Mucosa of stomach (tissue), 1 donor: ENCODE measurements at regions not wholly inside any gene's neighbourhood (a gene's known extent, or its start where the extent isn't known, plus 50 kb on each side); places are given as distances from the start of the nearest gene placed in this dataset.

Experiments used
- H3K27me3 ChIP-seq: one replicate; pipeline ENCODE4 v1.7.0; 2013; ENCODE audit warnings: mild to moderate bottlenecking, low read length; ENCODE audit not compliant: control insufficient read depth, insufficient read depth
- H3K36me3 ChIP-seq: one replicate; pipeline ENCODE4 v1.7.0; 2013; ENCODE audit warnings: low read length; ENCODE audit not compliant: control insufficient read depth, insufficient read depth
- H3K4me1 ChIP-seq: one replicate; pipeline ENCODE4 v1.7.0; 2013; ENCODE audit warnings: mild to moderate bottlenecking, low read length; ENCODE audit not compliant: control insufficient read depth, insufficient read depth
- H3K4me3 ChIP-seq: one replicate; pipeline ENCODE4 v1.7.0; 2013; ENCODE audit warnings: low read length
- H3K9ac ChIP-seq: one replicate; pipeline ENCODE4 v1.7.0; 2013; ENCODE audit warnings: mild to moderate bottlenecking, low read length, moderate library complexity
- H3K9me3 ChIP-seq: one replicate; pipeline ENCODE4 v1.7.0; 2013; ENCODE audit warnings: mild to moderate bottlenecking, low read length, moderate library complexity; ENCODE audit not compliant: control insufficient read depth
- donor health status: Pancreatic carcinoma.

GRCh38 chr2:196475611-196476010, 163.9 kb upstream of the CCDC150 start:
- H3K9ac ChIP-seq = no peak overlapping the region
- no peaks in the 10 kb centered on the region for H3K36me3 ChIP-seq
- H3K4me1 ChIP-seq = no peaks in the 10 kb centered on the region
- no peaks in the 10 kb centered on the region for H3K9me3 ChIP-seq
- H3K27me3 ChIP-seq = no peaks in the 10 kb centered on the region
- no peak overlapping the region for H3K4me3 ChIP-seq

GRCh38 chr2:196478588-196478987, 160.9 kb upstream of the CCDC150 start:
- H3K27me3 ChIP-seq = no peaks in the 10 kb centered on the region
- H3K4me1 ChIP-seq = no peaks in the 10 kb centered on the region
- H3K9me3 ChIP-seq = no peaks in the 10 kb centered on the region
- H3K9ac ChIP-seq = no peak overlapping the region
- H3K36me3 ChIP-seq = no peaks in the 10 kb centered on the region
- H3K4me3 ChIP-seq = no peak overlapping the region

DNA sequence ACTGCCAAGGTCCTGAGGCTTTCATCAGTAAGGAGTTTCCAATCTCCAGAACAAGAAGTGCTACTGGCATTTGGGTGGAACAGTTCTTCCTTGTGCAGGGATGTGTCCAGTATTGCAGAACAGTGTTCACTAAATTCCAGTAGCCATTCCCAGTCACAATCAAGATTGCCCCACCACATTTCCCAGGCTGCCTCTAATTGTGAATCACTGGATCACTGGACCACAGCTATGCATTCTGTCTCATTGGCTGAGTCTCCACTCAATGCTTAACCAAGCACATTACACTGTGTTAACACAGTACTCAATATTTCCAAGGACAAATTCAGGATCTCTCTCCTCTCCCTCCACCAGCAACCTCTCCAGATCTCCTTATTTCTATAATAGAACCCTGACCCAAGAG, 160.2 kb upstream of the CCDC150 start:
- no peaks in the 10 kb centered on the region for H3K36me3 ChIP-seq
- H3K4me1 ChIP-seq = no peaks in the 10 kb centered on the region
- H3K4me3 ChIP-seq = no peak overlapping the region
- H3K27me3 ChIP-seq = no peaks in the 10 kb centered on the region
- no peak overlapping the region for H3K9ac ChIP-seq
- H3K9me3 ChIP-seq = no peaks in the 10 kb centered on the region

DNA sequence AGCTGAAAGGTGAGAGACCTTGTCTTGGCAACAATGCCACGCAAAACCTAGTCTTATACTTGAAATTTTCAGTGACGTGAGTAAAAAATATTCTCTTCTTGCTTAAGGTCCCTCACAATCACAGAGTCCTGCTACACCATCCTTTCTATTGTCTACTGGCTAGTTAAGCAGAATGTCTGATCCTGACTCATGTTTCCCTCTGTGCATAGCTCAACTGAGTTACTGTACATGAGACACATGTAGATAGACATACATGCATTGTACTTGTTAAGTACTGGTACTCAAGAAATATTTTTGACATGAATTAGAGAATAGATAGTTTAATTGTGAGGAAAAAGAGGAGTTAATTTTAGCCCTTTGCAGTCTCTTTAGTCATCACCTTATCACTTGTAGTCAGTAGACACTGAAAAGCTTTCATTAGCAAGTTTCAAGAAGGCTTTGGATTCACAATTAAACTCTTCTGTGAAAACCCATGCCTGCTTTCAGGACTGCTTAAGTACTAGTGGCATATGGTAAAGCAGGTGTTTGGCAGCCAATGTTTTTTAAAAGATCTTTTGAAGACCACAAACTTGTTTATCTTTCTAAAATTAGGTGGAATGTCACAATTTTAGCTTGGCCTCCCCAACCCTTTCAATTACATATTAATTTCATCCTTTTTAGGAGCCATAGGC, 158.7 kb upstream of the CCDC150 start:
- H3K27me3 ChIP-seq = no peaks in the 10 kb centered on the region
- no peaks in the 10 kb centered on the region for H3K36me3 ChIP-seq
- no peaks in the 10 kb centered on the region for H3K4me1 ChIP-seq
- no peak overlapping the region for H3K9ac ChIP-seq
- no peak overlapping the region for H3K4me3 ChIP-seq
- H3K9me3 ChIP-seq = no peaks in the 10 kb centered on the region

DNA sequence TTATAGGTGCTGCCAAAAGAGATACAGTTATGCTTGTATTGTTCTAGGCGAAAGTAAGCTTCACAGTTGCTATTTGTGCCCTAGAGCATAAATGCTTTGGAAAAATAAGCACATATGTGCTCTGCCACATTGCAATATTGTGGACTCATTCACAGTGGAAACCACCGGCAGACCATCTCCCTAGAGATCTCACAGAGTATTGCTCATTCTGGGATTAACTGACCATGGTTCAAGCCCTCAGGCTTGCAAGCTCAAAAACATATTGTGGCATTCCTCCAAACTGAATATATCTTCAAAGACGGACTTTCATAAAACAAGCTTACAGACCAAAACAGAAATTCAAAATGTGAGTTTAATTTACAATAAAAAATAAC, 158.2 kb upstream of the CCDC150 start:
- no peaks in the 10 kb centered on the region for H3K27me3 ChIP-seq
- H3K4me3 ChIP-seq = no peak overlapping the region
- H3K4me1 ChIP-seq = no peaks in the 10 kb centered on the region
- H3K9me3 ChIP-seq = no peaks in the 10 kb centered on the region
- H3K36me3 ChIP-seq = no peaks in the 10 kb centered on the region
- H3K9ac ChIP-seq = no peak overlapping the region

DNA sequence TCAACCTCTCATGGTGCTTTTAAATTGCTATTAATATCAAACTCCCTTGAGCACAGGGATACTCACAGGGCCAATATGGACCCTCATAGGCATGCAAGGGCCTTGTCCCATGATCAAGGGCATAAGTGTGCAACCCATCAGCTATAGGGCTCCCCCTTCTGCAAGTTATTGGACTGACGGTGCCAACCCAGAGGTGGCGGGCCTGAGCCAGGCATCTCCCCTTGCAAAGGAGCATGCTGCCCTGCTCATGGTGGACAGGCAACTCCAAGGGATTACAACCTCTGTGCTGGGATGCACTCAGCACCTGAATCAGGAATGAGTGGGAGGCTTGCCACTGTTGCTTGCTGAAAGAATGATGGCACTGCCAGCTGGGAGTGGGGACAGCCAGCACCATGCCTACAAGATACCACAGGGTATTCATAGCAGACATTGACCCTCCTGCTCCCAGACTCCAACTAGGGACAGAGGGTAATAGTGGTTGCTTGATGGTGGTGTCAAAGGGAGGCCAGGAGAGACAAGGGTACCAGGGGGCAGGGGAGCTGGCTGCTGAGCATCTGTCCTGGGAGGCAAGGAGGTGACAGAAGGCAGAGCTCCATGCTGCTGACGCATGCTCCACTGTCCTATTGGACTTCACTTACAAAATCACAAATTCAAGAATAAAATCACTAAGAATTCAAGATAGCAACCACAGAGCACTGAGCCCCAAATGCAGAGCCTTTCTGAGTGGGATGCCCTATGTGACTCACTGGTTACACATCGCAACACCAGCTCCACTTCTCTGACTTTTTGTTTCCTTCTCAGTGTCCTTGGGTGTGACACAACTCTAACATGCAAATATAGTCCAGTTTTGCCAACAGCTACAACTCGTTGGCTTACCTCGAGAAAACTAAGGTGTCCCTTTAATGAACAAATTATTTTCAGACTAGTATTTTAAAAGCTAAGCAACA, 157.1 kb upstream of the CCDC150 start:
- H3K9me3 ChIP-seq = no peaks in the 10 kb centered on the region
- no peaks in the 10 kb centered on the region for H3K27me3 ChIP-seq
- no peaks in the 10 kb centered on the region for H3K36me3 ChIP-seq
- H3K9ac ChIP-seq = no peak overlapping the region
- H3K4me3 ChIP-seq = no peak overlapping the region
- no peaks in the 10 kb centered on the region for H3K4me1 ChIP-seq

DNA sequence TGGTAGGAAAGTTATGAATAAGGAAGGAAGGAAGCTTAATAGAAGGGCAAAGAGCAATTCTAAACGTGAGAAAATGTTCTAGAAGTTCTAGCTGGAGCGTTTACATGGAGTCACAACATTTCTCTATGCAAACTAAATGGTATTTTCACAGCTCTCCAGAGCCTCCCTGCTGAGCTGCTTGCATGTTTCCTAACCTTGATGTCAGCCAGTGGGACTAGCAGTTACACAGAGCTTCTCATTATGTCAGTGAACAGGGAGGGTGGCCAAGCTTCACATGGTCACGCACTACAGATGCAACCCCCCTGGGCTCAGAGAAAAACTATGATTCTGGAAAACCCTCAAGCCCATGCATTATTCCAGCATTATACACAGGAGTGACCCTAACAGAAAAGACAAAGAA, 153.4 kb upstream of the CCDC150 start:
- Histone ChIP-seq H3K36me3 (no peaks in the 10 kb centered on the region), H3K9ac (no peak overlapping the region), H3K9me3 (no peaks in the 10 kb centered on the region), H3K4me1 (no peaks in the 10 kb centered on the region), H3K27me3 (no peaks in the 10 kb centered on the region), H3K4me3 (no peak overlapping the region)

DNA sequence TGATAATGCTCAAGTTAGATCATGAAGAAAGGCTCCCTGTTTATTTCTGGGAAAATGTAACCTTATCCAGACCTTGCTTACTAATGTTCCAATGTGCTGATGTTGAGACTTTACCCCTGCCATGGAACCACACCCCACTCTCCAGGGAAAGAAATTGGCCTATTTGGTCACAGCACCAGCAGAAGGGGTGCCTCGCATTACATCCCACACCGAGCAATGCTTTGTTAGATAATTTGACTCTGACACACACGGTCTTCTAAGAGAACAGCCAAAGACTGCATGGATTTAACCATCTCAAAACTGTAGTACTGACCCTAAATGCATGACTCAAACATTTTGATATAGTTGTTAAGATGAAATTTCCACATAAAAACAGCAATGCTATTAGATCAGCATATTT, 152.1 kb upstream of the CCDC150 start:
- H3K9ac ChIP-seq = no peak overlapping the region
- H3K4me3 ChIP-seq = no peak overlapping the region
- no peaks in the 10 kb centered on the region for H3K4me1 ChIP-seq
- H3K27me3 ChIP-seq = no peaks in the 10 kb centered on the region
- H3K9me3 ChIP-seq = no peaks in the 10 kb centered on the region
- H3K36me3 ChIP-seq = no peaks in the 10 kb centered on the region

GRCh38 chr2:196489371-196489770, 150.1 kb upstream of the CCDC150 start:
- no peak overlapping the region for H3K4me3 ChIP-seq
- no peaks in the 10 kb centered on the region for H3K27me3 ChIP-seq
- H3K9ac ChIP-seq = no peak overlapping the region
- no peaks in the 10 kb centered on the region for H3K36me3 ChIP-seq
- H3K9me3 ChIP-seq = no peaks in the 10 kb centered on the region
- H3K4me1 ChIP-seq = no peaks in the 10 kb centered on the region

DNA sequence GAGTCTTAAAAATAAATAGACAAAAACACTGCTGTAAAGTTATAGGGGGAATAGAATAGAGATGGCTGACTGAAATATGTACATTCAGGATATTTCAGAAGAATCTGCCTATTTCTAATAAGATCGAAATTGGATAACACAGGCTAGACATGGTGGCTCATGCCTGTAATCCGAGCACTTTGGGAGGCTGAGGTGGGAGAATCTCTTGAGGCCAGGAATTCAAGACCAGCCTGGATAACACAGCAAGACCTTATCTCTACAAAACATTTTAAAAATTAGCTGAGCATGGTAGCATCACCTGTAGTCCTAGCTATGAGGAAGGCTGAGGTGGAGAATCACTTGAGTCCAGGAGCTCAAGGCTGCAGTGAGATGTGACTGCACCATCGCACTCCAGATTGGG, 146.6 kb upstream of the CCDC150 start:
- Histone ChIP-seq H3K4me3 (no peak overlapping the region), H3K27me3 (no peaks in the 10 kb centered on the region), H3K9ac (no peak overlapping the region), H3K36me3 (no peaks in the 10 kb centered on the region), H3K4me1 (no peaks in the 10 kb centered on the region), H3K9me3 (no peaks in the 10 kb centered on the region)

GRCh38 chr2:196498962-196499361, 140.6 kb upstream of the CCDC150 start:
- no peaks in the 10 kb centered on the region for H3K9me3 ChIP-seq
- H3K4me1 ChIP-seq = no peaks in the 10 kb centered on the region
- H3K27me3 ChIP-seq = no peaks in the 10 kb centered on the region
- no peak overlapping the region for H3K9ac ChIP-seq
- H3K36me3 ChIP-seq = no peaks in the 10 kb centered on the region
- no peak overlapping the region for H3K4me3 ChIP-seq

DNA sequence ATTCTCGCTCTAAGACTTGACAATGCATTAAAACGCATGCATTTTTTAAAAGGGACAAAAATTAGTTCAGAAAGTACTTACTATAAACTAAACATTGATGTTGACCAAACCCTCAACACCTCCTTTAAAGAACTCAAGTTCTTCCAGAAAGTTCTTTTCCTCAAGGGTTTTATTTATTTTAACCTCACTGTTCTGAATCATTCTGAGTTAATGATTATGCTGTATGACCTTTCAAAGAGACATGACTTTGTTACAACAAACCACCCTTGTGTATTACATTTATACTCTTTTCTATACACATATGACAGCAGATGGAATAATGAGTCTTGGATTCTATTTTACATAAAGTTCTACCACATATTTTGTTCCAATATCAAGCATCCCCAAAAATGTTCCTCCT, 139.8 kb upstream of the CCDC150 start:
- no peaks in the 10 kb centered on the region for H3K27me3 ChIP-seq
- no peak overlapping the region for H3K4me3 ChIP-seq
- no peaks in the 10 kb centered on the region for H3K4me1 ChIP-seq
- H3K36me3 ChIP-seq = no peaks in the 10 kb centered on the region
- H3K9ac ChIP-seq = no peak overlapping the region
- no peaks in the 10 kb centered on the region for H3K9me3 ChIP-seq
